ENCODE measurements at regions not wholly inside any gene's neighbourhood (a gene's known extent, or its start where the extent isn't known, plus 50 kb on each side); places are given as distances from the start of the nearest gene placed in this dataset.
"Not testable (repeated sequence)": the region's sequence is repeated elsewhere in the genome, so short reads cannot be mapped to it uniquely, and the experiment has no call there.

- DNase-seq (ENCODE audit: low spot score); in situ Hi-C loops (cut with HindIII; ENCODE audit: low sequenced_read_pairs): not testable (repeated sequence)
Observed at GRCh38 chr14:105892453-105893441, 366.4 kb downstream of the TMEM121 start.

- in situ Hi-C loops (cut with HindIII; ENCODE audit: low sequenced_read_pairs); DNase-seq (ENCODE audit: low spot score): not testable (repeated sequence)
Observed at GRCh38 chr14:105893686-105894085, 367.3 kb downstream of the TMEM121 start.

GRCh38 chr14:105894125-105894977 is 368.0 kb downstream of the TMEM121 start:
- no peak for DNase-seq (ENCODE audit: low spot score)
- in situ Hi-C loops (cut with HindIII; ENCODE audit: low sequenced_read_pairs): no loop called here

GRCh38 chr14:105894978-105895881 is 368.8 kb downstream of the TMEM121 start:
- in situ Hi-C loops (cut with HindIII; ENCODE audit: low sequenced_read_pairs): no loop called here
- DNase-seq (ENCODE audit: low spot score): no peak

GRCh38 chr14:105896206-105896605 is 369.8 kb downstream of the TMEM121 start:
- in situ Hi-C loops (cut with HindIII; ENCODE audit: low sequenced_read_pairs); DNase-seq (ENCODE audit: low spot score): not testable (repeated sequence)

- DNase-seq (ENCODE audit: low spot score); in situ Hi-C loops (cut with HindIII; ENCODE audit: low sequenced_read_pairs): not testable (repeated sequence)
Observed at GRCh38 chr14:105896961-105897724, 370.8 kb downstream of the TMEM121 start.

- in situ Hi-C loops (cut with HindIII; ENCODE audit: low sequenced_read_pairs): no loop called here
- no peak for DNase-seq (ENCODE audit: low spot score)
Observed at GRCh38 chr14:105897725-105898113, 371.3 kb downstream of the TMEM121 start.

- in situ Hi-C loops (cut with HindIII; ENCODE audit: low sequenced_read_pairs): no loop called here
- DNase-seq (ENCODE audit: low spot score): no peak
Observed at GRCh38 chr14:105898482-105899010, 372.2 kb downstream of the TMEM121 start.

GRCh38 chr14:105899071-105899641 is 372.8 kb downstream of the TMEM121 start:
- no peak for DNase-seq (ENCODE audit: low spot score)
- in situ Hi-C loops (cut with HindIII; ENCODE audit: low sequenced_read_pairs): no loop called here

- DNase-seq (ENCODE audit: low spot score): no peak
- in situ Hi-C loops (cut with HindIII; ENCODE audit: low sequenced_read_pairs): no loop called here
Observed at GRCh38 chr14:105899657-105900397, 373.4 kb downstream of the TMEM121 start.

GRCh38 chr14:105900398-105901160 is 374.2 kb downstream of the TMEM121 start:
- no peak for DNase-seq (ENCODE audit: low spot score)
- in situ Hi-C loops (cut with HindIII; ENCODE audit: low sequenced_read_pairs): no loop called here

- in situ Hi-C loops (cut with HindIII; ENCODE audit: low sequenced_read_pairs): no loop called here
Observed at GRCh38 chr14:105901226-105901625, 374.8 kb downstream of the TMEM121 start.

GRCh38 chr14:105902131-105902898 is 375.9 kb downstream of the TMEM121 start:
- in situ Hi-C loops (cut with HindIII; ENCODE audit: low sequenced_read_pairs): no loop called here
- no peak for DNase-seq (ENCODE audit: low spot score)

More at GRCh38 chr14:105901226-105901625, 374.8 kb downstream of the TMEM121 start:
- no peak for DNase-seq (ENCODE audit: low spot score)

- DNase-seq (ENCODE audit: low spot score); in situ Hi-C loops (cut with HindIII; ENCODE audit: low sequenced_read_pairs): not testable (repeated sequence)
Observed at GRCh38 chr14:105902899-105903165, 376.4 kb downstream of the TMEM121 start.

GRCh38 chr14:105903971-105904370 is 377.6 kb downstream of the TMEM121 start:
- in situ Hi-C loops (cut with HindIII; ENCODE audit: low sequenced_read_pairs): no loop called here
- no peak for DNase-seq (ENCODE audit: low spot score)

- no peak for DNase-seq (ENCODE audit: low spot score)
- in situ Hi-C loops (cut with HindIII; ENCODE audit: low sequenced_read_pairs): no loop called here
Observed at GRCh38 chr14:105904379-105904778, 378.0 kb downstream of the TMEM121 start.
